ENCODE measurements at regions not wholly inside any gene's neighbourhood (a gene's known extent, or its start where the extent isn't known, plus 50 kb on each side); places are given as distances from the start of the nearest gene placed in this dataset.

DNA sequence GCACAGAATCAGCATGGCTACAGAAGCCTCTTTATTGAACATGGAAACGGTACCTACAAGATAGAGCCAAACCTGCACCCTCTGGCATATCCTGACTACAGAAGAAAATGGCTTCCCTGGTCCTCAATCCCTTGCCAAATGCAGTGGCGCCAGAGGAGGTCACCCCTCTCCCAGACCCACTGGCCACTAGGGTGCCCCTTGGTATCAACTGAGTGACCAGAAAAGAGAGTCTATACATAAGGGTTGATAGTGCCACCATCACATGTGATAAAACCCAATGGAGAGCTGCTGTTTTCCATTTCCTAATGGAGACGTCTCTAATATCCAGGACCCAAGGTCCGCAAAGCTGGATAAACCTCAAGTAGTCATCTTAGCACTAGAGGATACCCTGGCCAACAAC, 52.7 kb upstream of the ALK start:
- FAIRE-seq: no peak
- TF ChIP-seq TAF1 (IDR thresholded peaks at IDR 0.05; ENCODE audit: borderline replicate concordance, low read depth, low read length): no peak
- TF ChIP-seq POLR2AphosphoS5 (IDR thresholded peaks at IDR 0.05; ENCODE audit: low read depth, low read length): no peak
- no peak for TF ChIP-seq POLR2A (IDR thresholded peaks at IDR 0.05; ENCODE audit: low read depth, low read length)
- DNase-seq (ENCODE audit: insufficient read length): no peak

DNA sequence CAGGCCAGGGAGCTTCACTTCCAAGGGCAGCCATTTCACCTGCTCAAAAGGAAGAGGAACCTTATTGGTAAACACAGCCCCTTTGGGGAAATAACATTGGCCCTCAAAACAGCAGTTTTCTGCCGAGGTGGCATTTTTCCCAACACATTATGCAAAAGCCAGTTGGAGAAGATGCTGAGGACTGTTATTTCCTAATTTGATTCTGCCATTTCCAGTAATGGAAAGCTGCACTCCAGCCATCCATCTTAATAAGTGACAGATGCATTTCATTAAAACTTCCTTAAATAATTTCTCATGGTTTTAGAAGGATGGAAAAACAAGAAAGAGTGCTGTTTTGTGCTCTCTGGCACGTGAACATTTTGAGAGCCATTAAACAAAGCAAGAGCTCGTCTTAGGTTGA, 55.9 kb upstream of the ALK start:
- FAIRE-seq (no peak), DNase-seq (ENCODE audit: insufficient read length) (no peak)
- TF ChIP-seq POLR2AphosphoS5 (IDR thresholded peaks at IDR 0.05; ENCODE audit: low read depth, low read length) (no peak), POLR2A (IDR thresholded peaks at IDR 0.05; ENCODE audit: low read depth, low read length) (no peak), TAF1 (IDR thresholded peaks at IDR 0.05; ENCODE audit: borderline replicate concordance, low read depth, low read length) (no peak)

DNA sequence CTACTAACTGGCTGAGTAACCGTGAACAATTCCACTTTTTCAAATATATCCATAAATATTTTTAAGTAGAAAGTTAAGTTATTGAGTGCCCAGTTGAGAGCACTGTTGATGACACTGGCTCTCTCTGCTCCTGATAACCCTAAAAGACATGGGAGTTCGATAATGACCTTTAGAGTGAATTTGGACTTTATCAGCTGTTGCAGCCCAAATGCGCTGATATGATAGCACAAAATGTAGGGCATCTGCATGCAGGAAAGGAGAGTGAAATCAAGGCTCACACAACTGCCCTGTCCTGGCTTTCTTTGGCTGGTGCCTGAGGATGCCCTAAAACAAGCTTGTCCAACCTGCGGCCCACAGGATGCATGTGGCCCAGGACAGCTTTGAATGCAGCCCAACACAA, 60.0 kb upstream of the ALK start:
- no peak for TF ChIP-seq POLR2A (IDR thresholded peaks at IDR 0.05; ENCODE audit: low read depth, low read length)
- TF ChIP-seq TAF1 (IDR thresholded peaks at IDR 0.05; ENCODE audit: borderline replicate concordance, low read depth, low read length): no peak
- no peak for TF ChIP-seq POLR2AphosphoS5 (IDR thresholded peaks at IDR 0.05; ENCODE audit: low read depth, low read length)
- DNase-seq (ENCODE audit: insufficient read length): no peak
- no peak for FAIRE-seq

DNA sequence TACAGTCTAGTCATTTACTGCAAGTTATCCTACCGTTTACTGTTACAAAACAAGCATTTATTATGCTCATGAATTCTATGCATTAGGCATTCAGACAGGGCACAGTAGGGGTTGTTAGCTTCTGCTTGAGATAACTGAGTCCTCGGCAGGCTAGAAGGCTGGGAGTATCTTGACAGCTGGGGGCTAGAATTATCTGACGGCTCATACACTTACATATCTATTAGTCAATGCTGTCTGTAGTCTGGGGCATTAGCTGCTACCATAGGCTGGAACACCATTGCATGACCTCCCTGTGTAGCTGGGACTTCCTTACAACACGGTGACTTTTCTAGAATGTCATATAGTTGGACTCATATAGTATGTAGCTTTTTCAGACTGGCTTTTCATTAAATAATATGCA, 61.9 kb upstream of the ALK start:
- FAIRE-seq (no peak), DNase-seq (ENCODE audit: insufficient read length) (no peak)
- TF ChIP-seq POLR2AphosphoS5 (IDR thresholded peaks at IDR 0.05; ENCODE audit: low read depth, low read length) (no peak), TAF1 (IDR thresholded peaks at IDR 0.05; ENCODE audit: borderline replicate concordance, low read depth, low read length) (no peak)

DNA sequence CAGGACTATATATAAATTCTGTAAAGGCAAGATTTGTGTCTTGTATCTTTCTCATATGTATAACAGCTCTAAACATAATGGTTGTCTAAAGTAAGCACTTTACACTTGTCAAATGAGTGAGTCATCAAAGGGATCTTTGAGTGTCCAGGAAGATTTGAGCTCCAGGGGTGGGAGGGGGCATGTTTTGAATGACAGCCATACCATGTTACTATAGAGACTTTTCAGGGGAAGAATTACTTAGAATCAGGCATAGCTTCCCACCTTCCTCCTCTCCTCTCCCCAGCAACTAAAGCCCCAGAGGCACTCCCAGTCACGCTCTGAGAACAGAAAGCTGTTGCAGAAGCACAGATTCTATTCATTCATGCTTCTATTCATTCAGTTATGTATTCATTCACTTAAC, 65.8 kb upstream of the ALK start:
- DNase-seq (ENCODE audit: insufficient read length) (no peak), FAIRE-seq (no peak)
- TF ChIP-seq POLR2AphosphoS5 (IDR thresholded peaks at IDR 0.05; ENCODE audit: low read depth, low read length): no peak
- TF ChIP-seq POLR2A (IDR thresholded peaks at IDR 0.05; ENCODE audit: low read depth, low read length): no peak
- no peak for TF ChIP-seq TAF1 (IDR thresholded peaks at IDR 0.05; ENCODE audit: borderline replicate concordance, low read depth, low read length)

DNA sequence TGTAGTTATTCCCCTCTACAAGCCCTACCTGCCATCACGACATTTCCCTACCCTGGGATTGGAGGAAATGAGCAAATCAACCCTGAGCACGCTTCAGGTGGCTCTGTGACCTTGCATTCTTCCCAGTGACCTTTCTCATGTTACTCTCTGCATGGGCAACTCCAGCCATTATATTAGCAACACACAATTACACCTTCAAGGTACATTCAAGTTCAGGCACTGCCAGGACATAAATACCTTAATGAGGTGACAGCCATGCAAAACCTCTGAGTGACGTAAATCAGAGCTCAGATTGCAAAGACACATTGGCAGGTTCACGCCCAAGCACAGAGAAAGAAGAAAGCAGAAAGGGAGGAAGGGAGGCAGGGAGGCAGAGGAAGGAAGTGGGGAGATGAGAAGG, 68.7 kb upstream of the ALK start:
- DNase-seq (ENCODE audit: insufficient read length) (no peak), FAIRE-seq (no peak)
- TF ChIP-seq POLR2A (IDR thresholded peaks at IDR 0.05; ENCODE audit: low read depth, low read length) (no peak), POLR2AphosphoS5 (IDR thresholded peaks at IDR 0.05; ENCODE audit: low read depth, low read length) (no peak)

DNA sequence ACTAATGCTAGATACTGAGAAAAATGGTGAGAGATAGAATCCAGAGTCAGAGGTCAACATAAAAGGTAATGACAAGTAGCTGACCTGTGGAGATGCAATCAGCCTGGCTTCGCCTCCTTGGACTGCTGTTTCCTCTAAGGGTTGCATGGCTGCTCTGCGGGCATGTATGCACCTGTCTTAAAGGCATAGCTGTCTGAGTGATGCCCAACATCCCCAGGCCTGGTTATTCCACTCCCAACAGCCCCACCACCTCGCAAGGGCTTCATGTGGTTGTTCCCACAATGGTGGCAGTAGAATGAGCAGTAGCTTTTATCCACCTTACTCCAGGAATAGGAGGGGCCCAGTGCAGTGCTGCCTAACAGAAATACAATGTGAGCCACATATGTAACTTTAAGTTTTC, 69.7 kb upstream of the ALK start:
- DNase-seq (ENCODE audit: insufficient read length) (no peak), FAIRE-seq (no peak)
- TF ChIP-seq POLR2AphosphoS5 (IDR thresholded peaks at IDR 0.05; ENCODE audit: low read depth, low read length) (no peak), TAF1 (IDR thresholded peaks at IDR 0.05; ENCODE audit: borderline replicate concordance, low read depth, low read length) (no peak), POLR2A (IDR thresholded peaks at IDR 0.05; ENCODE audit: low read depth, low read length) (no peak)

DNA sequence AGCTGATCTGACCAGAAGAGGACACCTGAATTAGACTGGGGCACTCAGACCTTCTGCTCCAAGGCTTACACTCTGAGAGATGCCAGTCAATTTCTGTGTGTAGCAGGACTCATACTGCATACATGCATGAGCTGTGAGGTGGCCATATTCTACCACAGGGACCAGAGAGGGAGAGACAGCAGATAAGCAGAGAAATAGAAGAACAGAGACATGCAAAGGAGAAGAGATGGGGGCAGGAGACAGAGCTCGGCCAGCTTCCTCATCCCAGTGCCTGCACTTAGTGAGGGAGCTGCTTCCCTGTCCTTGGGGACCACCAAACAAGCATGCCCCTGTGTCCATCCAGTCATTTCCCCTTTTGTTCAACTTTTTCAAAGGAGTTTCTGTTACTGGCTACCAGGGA, 73.9 kb upstream of the ALK start:
- TF ChIP-seq POLR2AphosphoS5 (IDR thresholded peaks at IDR 0.05; ENCODE audit: low read depth, low read length) (no peak), POLR2A (IDR thresholded peaks at IDR 0.05; ENCODE audit: low read depth, low read length) (no peak), TAF1 (IDR thresholded peaks at IDR 0.05; ENCODE audit: borderline replicate concordance, low read depth, low read length) (no peak)
- FAIRE-seq (no peak), DNase-seq (ENCODE audit: insufficient read length) (no peak)

DNA sequence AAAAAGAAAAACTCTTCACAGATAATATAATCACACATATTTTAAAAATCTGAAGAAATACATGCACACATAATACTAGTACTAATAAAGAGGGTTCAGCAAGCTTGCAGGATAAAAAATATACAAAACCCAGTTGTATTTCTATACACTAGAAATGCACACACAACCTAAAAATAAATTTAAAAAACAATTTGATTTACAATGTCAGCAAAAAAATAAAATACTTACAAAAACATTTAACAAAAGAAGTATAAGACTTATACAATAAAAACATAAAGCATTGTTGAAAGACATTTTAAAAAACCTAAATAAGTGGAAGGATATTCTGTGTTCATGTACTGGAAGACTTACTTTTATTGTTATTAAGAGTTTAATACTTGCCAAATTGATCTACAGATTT, 81.7 kb upstream of the ALK start:
- TF ChIP-seq POLR2A (IDR thresholded peaks at IDR 0.05; ENCODE audit: low read depth, low read length): no peak
- no peak for TF ChIP-seq POLR2AphosphoS5 (IDR thresholded peaks at IDR 0.05; ENCODE audit: low read depth, low read length)
- no peak for TF ChIP-seq TAF1 (IDR thresholded peaks at IDR 0.05; ENCODE audit: borderline replicate concordance, low read depth, low read length)
- FAIRE-seq (no peak), DNase-seq (ENCODE audit: insufficient read length) (no peak)

DNA sequence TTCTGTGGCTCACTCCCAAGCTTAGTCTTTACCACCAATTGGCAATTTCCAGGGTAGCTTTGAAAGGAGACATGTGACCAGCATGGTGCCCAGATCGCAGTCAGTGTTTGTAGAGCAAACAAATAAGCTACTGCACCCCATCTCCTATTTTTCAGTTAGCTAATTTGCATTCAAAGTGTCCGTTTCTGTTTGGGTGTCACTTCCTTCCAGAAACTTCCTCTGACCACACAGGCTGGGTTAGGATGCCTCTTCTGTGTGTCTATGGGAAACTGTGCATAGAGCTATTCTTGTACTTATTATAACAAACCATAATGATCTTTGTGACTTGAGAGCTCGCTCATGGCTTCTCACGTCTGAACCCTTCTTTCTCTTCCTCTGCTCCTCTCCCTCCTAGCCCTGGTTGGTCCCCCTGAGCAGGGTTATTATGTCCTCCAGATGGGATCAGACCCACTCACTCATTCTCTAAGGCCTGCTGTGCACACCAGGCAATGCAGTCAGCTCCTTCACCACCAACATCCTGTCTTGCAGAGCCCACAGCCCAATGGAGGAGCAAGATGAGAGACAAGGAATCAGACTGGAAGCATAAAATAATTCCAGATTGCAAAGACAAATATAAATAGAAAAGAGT, 101.2 kb upstream of the ALK start:
- TF ChIP-seq POLR2AphosphoS5 (IDR thresholded peaks at IDR 0.05; ENCODE audit: low read depth, low read length): no peak
- no peak for TF ChIP-seq POLR2A (IDR thresholded peaks at IDR 0.05; ENCODE audit: low read depth, low read length)
- no peak for TF ChIP-seq TAF1 (IDR thresholded peaks at IDR 0.05; ENCODE audit: borderline replicate concordance, low read depth, low read length)
- FAIRE-seq (peak; percentile 69), DNase-seq (ENCODE audit: insufficient read length) (no peak)

DNA sequence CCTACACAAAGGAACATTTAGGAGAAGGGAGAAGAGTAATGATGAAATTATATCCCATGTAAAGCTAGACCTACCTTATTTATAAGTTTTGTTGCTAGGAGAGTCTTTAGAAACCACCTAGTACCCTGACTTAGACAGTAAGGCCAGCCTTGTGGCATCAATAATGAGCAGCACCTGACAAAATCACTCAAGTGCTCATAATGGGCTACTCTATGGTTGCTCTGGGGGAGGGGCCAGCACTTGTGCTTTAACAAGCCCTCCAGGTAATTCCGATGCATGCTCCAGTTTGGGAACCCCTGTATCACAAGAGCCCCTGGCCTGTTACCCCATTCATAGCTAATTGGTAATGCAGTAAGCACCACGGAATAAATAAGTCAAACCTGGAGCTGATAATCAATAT, 102.9 kb upstream of the ALK start:
- TF ChIP-seq TAF1 (IDR thresholded peaks at IDR 0.05; ENCODE audit: borderline replicate concordance, low read depth, low read length): no peak
- DNase-seq (ENCODE audit: insufficient read length) (no peak), FAIRE-seq (no peak)

DNA sequence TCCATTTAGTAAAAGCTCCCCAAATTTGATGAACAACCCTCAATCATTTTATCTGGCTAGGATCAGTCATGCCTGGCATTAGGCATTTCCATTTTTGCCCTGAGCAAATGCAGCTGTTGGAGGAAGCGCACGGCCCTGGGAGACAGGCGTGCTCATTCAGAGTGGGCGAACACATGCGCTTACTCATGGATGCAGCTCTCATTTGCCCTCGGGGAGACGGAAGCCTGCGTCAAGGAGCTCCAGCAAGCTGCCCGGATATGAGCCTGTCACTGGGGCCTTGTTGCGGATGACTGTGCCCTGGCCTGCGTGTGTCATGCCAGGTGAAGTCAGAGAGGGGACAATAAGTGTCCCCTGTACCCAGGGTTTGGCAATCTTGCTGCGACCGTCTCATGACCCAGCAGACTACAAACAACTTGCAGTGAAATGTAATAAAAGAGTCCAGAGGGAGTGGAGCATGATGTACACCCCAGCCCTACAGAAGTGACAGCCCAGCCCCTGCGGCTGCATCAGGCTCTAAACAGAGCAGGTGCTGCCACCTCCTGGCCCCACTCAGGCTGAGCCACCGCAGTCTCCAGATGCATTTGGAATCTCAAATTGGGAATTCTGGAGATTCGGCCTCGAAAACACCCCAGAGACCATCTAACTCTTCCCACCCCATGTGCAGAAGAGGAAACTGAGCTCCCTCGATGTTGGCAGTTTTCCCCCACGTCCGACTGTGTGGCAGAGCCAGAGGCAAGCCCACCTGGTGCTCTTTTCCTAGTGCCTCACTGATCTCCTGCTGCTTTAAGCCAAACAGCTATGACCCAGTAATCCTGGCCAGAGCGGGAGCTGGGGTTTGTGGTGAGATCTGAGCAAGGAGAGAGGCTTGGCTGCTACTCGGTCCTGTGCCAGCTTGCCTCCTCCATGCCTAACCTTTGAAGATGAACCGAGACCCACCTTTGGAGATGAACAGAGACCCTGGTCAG, 105.0 kb upstream of the ALK start:
- DNase-seq (ENCODE audit: insufficient read length): peak; percentile 24
- peak; percentile 42 for FAIRE-seq
- TF ChIP-seq TAF1 (IDR thresholded peaks at IDR 0.05; ENCODE audit: borderline replicate concordance, low read depth, low read length) (no peak), POLR2A (IDR thresholded peaks at IDR 0.05; ENCODE audit: low read depth, low read length) (no peak), POLR2AphosphoS5 (IDR thresholded peaks at IDR 0.05; ENCODE audit: low read depth, low read length) (no peak)
